H1 (cell line): ENCODE measurements at regions not wholly inside any gene's neighbourhood (a gene's known extent, or its start where the extent isn't known, plus 50 kb on each side); places are given as distances from the start of the nearest gene placed in this dataset.

Experiments used
- CBX8 ChIP-seq: fragments of 300-800, 300-1000 bp; sonication (generic); IDR thresholded peaks from 2 replicates; pipeline ENCODE4 v1.7.1; 2016; ENCODE audit warnings: low read depth, low read length, borderline replicate concordance
- SIN3A ChIP-seq, 2 experiments: IDR thresholded peaks in 1 of 2; conservative IDR thresholded peaks in 1 of 2; 2 replicates each; pipeline ENCODE4 v1.6.1; 2011 to 2012; ENCODE audit warnings: low read length in 2 of 2, improper control_type of control experiment in 1 of 2, low read depth in 1 of 2, mild to moderate bottlenecking in 1 of 2
- TEAD4 ChIP-seq: IDR thresholded peaks from 2 replicates; pipeline ENCODE4 v1.6.1; 2012; ENCODE audit warnings: low read depth, low read length, inconsistent platforms, mixed read lengths
- TF ChIP-seq, protein P1 (sequence below): fragments of 300-600 bp; sonication (generic); IDR thresholded peaks from 2 replicates; pipeline ENCODE4 v1.7.1; 2012; ENCODE audit warnings: low read length, moderate library complexity, mild to moderate bottlenecking, inconsistent platforms; ENCODE audit not compliant: insufficient replicate concordance

- TF ChIP-seq, protein P1, sequence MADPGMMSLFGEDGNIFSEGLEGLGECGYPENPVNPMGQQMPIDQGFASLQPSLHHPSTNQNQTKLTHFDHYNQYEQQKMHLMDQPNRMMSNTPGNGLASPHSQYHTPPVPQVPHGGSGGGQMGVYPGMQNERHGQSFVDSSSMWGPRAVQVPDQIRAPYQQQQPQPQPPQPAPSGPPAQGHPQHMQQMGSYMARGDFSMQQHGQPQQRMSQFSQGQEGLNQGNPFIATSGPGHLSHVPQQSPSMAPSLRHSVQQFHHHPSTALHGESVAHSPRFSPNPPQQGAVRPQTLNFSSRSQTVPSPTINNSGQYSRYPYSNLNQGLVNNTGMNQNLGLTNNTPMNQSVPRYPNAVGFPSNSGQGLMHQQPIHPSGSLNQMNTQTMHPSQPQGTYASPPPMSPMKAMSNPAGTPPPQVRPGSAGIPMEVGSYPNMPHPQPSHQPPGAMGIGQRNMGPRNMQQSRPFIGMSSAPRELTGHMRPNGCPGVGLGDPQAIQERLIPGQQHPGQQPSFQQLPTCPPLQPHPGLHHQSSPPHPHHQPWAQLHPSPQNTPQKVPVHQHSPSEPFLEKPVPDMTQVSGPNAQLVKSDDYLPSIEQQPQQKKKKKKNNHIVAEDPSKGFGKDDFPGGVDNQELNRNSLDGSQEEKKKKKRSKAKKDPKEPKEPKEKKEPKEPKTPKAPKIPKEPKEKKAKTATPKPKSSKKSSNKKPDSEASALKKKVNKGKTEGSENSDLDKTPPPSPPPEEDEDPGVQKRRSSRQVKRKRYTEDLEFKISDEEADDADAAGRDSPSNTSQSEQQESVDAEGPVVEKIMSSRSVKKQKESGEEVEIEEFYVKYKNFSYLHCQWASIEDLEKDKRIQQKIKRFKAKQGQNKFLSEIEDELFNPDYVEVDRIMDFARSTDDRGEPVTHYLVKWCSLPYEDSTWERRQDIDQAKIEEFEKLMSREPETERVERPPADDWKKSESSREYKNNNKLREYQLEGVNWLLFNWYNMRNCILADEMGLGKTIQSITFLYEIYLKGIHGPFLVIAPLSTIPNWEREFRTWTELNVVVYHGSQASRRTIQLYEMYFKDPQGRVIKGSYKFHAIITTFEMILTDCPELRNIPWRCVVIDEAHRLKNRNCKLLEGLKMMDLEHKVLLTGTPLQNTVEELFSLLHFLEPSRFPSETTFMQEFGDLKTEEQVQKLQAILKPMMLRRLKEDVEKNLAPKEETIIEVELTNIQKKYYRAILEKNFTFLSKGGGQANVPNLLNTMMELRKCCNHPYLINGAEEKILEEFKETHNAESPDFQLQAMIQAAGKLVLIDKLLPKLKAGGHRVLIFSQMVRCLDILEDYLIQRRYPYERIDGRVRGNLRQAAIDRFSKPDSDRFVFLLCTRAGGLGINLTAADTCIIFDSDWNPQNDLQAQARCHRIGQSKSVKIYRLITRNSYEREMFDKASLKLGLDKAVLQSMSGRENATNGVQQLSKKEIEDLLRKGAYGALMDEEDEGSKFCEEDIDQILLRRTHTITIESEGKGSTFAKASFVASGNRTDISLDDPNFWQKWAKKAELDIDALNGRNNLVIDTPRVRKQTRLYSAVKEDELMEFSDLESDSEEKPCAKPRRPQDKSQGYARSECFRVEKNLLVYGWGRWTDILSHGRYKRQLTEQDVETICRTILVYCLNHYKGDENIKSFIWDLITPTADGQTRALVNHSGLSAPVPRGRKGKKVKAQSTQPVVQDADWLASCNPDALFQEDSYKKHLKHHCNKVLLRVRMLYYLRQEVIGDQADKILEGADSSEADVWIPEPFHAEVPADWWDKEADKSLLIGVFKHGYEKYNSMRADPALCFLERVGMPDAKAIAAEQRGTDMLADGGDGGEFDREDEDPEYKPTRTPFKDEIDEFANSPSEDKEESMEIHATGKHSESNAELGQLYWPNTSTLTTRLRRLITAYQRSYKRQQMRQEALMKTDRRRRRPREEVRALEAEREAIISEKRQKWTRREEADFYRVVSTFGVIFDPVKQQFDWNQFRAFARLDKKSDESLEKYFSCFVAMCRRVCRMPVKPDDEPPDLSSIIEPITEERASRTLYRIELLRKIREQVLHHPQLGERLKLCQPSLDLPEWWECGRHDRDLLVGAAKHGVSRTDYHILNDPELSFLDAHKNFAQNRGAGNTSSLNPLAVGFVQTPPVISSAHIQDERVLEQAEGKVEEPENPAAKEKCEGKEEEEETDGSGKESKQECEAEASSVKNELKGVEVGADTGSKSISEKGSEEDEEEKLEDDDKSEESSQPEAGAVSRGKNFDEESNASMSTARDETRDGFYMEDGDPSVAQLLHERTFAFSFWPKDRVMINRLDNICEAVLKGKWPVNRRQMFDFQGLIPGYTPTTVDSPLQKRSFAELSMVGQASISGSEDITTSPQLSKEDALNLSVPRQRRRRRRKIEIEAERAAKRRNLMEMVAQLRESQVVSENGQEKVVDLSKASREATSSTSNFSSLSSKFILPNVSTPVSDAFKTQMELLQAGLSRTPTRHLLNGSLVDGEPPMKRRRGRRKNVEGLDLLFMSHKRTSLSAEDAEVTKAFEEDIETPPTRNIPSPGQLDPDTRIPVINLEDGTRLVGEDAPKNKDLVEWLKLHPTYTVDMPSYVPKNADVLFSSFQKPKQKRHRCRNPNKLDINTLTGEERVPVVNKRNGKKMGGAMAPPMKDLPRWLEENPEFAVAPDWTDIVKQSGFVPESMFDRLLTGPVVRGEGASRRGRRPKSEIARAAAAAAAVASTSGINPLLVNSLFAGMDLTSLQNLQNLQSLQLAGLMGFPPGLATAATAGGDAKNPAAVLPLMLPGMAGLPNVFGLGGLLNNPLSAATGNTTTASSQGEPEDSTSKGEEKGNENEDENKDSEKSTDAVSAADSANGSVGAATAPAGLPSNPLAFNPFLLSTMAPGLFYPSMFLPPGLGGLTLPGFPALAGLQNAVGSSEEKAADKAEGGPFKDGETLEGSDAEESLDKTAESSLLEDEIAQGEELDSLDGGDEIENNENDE = no peak
- TF ChIP-seq TEAD4 (no peak), CBX8 (no peak), SIN3A (conservative IDR thresholded peaks at IDR 0.05 in 1 of 2, IDR thresholded peaks at IDR 0.05 in 1 of 2; ENCODE audit: low read depth in 1 of 2, low read length in 2 of 2) (no peak)
Observed at GRCh38 chr12:77401770-77402081, 336.4 kb upstream of the E2F7 start (continued).
